Esophagus muscularis mucosa (tissue), 4 donors: ENCODE measurements at regions not wholly inside any gene's neighbourhood (a gene's known extent, or its start where the extent isn't known, plus 50 kb on each side); places are given as distances from the start of the nearest gene placed in this dataset.

Experiments used
- CTCF ChIP-seq, 3 experiments: fragments of 200-600 bp in 2 of 3; fragments of 450-650 bp in 1 of 3; sonication (generic) in 2 of 3; IDR thresholded peaks; one replicate each; pipeline ENCODE4 v1.5.1; 2017 to 2019; ENCODE audit warnings: antibody characterized with exemption in 3 of 3, mild to moderate bottlenecking in 2 of 3, moderate library complexity in 1 of 3
- EP300 ChIP-seq: sonication (generic); formaldehyde crosslinking; IDR thresholded peaks from one replicate; pipeline ENCODE4 v1.6.1; 2017; ENCODE audit warnings: antibody characterized with exemption
- POLR2A ChIP-seq: fragments of 450-650 bp; IDR thresholded peaks from one replicate; pipeline ENCODE4 v1.6.1; 2017; ENCODE audit warnings: antibody characterized with exemption, moderate library complexity, mild to moderate bottlenecking, low read depth

- TF ChIP-seq POLR2A (no peak), CTCF (IDR thresholded peaks at IDR 0.05) (no peak), EP300 (no peak)
These were observed 1261.8 kb downstream of the ADGRL3 start for GRCh38 chr4:62461961-62462360.
